ENCODE measurements at regions not wholly inside any gene's neighbourhood (a gene's known extent, or its start where the extent isn't known, plus 50 kb on each side); places are given as distances from the start of the nearest gene placed in this dataset.
"Not testable (repeated sequence)": the region's sequence is repeated elsewhere in the genome, so short reads cannot be mapped to it uniquely, and the experiment has no call there.

GRCh38 chr4:179112441-179113170, 1670.4 kb upstream of the AGA start:
- DNase-seq (ENCODE audit: low read depth, low spot score), result no peak

GRCh38 chr4:179114615-179115014, 1672.4 kb upstream of the AGA start:
- no peak for DNase-seq (ENCODE audit: low read depth, low spot score)

GRCh38 chr4:179116011-179116410, 1673.8 kb upstream of the AGA start:
- DNase-seq (ENCODE audit: low read depth, low spot score), result no peak

GRCh38 chr4:179116581-179116980, 1674.3 kb upstream of the AGA start:
- DNase-seq (ENCODE audit: low read depth, low spot score), result no peak

- DNase-seq (ENCODE audit: low read depth, low spot score), result no peak
These were observed 1680.8 kb upstream of the AGA start for GRCh38 chr4:179123084-179123483.

- DNase-seq (ENCODE audit: low read depth, low spot score), result no peak
These were observed 1682.2 kb upstream of the AGA start for GRCh38 chr4:179124419-179124818.

- no peak for DNase-seq (ENCODE audit: low read depth, low spot score)
These were observed 1682.7 kb upstream of the AGA start for GRCh38 chr4:179124957-179125356.

GRCh38 chr4:179125870-179126269, 1683.6 kb upstream of the AGA start:
- DNase-seq (ENCODE audit: low read depth, low spot score), result no peak

GRCh38 chr4:179128299-179128698, 1686.1 kb upstream of the AGA start:
- no peak for DNase-seq (ENCODE audit: low read depth, low spot score)

- DNase-seq (ENCODE audit: low read depth, low spot score), result no peak
These were observed 1688.0 kb upstream of the AGA start for GRCh38 chr4:179130122-179130714.

GRCh38 chr4:179145746-179146525, 1703.7 kb upstream of the AGA start:
- no peak for DNase-seq (ENCODE audit: low read depth, low spot score)

- no peak for DNase-seq (ENCODE audit: low read depth, low spot score)
These were observed 1709.5 kb upstream of the AGA start for GRCh38 chr4:179151770-179152169.

GRCh38 chr4:179163147-179163546, 1720.9 kb upstream of the AGA start:
- DNase-seq (ENCODE audit: low read depth, low spot score), result no peak

GRCh38 chr4:179164267-179164999, 1722.2 kb upstream of the AGA start:
- no peak for DNase-seq (ENCODE audit: low read depth, low spot score)

- no peak for DNase-seq (ENCODE audit: low read depth, low spot score)
These were observed 1722.9 kb upstream of the AGA start for GRCh38 chr4:179165000-179165738.

- DNase-seq (ENCODE audit: low read depth, low spot score), result no peak
These were observed 1723.6 kb upstream of the AGA start for GRCh38 chr4:179165862-179166261.

- DNase-seq (ENCODE audit: low read depth, low spot score), result not testable (repeated sequence)
These were observed 1728.1 kb upstream of the AGA start for GRCh38 chr4:179170308-179170707.

GRCh38 chr4:179182741-179183140, 1740.5 kb upstream of the AGA start:
- no peak for DNase-seq (ENCODE audit: low read depth, low spot score)

- DNase-seq (ENCODE audit: low read depth, low spot score), result no peak
These were observed 1753.7 kb upstream of the AGA start for GRCh38 chr4:179195887-179196286.

GRCh38 chr4:179196511-179196910, 1754.3 kb upstream of the AGA start:
- no peak for DNase-seq (ENCODE audit: low read depth, low spot score)

- no peak for DNase-seq (ENCODE audit: low read depth, low spot score)
These were observed 1758.4 kb upstream of the AGA start for GRCh38 chr4:179200681-179201080.
